ENCODE measurements at regions not wholly inside any gene's neighbourhood (a gene's known extent, or its start where the extent isn't known, plus 50 kb on each side); places are given as distances from the start of the nearest gene placed in this dataset.
"Not testable (repeated sequence)": the region's sequence is repeated elsewhere in the genome, so short reads cannot be mapped to it uniquely, and the experiment has no call there.

DNA sequence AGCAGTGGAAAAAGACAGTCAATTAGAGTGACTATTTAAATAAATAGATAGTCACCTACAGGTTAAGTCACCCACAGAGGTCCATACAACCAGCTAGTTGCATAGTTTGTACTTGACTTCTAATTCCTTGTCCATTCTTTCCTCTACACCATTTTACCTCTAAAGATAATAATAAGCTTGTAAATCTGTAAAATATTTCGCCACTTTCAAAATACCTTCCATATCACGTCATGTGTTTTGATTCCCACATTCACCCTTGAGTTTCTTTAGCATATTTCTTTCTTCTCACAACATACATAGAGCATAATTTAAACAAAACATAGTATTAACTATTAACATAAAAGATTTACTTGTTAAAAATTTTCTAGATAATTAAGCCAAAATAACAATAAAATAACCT lies 689.6 kb downstream of the MECOM start:
- in situ Hi-C loops (cut with HindIII; ENCODE audit: low pct_unique_long_range_greater_than_20kb, low sequenced_read_pairs): no loop called here
- no peak for TF ChIP-seq JUND (IDR thresholded peaks at IDR 0.05; ENCODE audit: low read depth)
- no peak for DNase-seq (ENCODE audit: low read depth in 1 of 2, low spot score in 1 of 2)

DNA sequence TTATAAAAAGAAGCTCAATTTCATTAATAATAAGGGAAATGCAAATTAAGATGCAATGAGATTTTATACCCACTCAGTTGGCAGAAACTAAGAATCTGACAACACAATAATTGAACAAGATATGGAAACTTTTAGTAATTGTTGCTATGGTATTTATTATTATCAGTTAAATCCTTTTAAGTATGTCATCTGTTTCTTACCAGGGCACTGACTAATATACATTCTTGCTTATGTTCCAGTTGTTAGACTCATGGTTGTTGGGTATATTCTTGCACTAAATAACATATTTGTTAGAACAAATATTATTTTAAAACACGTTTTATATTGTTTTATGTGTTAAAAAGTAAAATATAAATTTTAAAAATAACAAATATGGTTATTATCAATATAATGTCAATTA lies 690.3 kb downstream of the MECOM start:
- no peak for TF ChIP-seq JUND (IDR thresholded peaks at IDR 0.05; ENCODE audit: low read depth)
- in situ Hi-C loops (cut with HindIII; ENCODE audit: low pct_unique_long_range_greater_than_20kb, low sequenced_read_pairs): no loop called here
- no peak for DNase-seq (ENCODE audit: low read depth in 1 of 2, low spot score in 1 of 2)

DNA sequence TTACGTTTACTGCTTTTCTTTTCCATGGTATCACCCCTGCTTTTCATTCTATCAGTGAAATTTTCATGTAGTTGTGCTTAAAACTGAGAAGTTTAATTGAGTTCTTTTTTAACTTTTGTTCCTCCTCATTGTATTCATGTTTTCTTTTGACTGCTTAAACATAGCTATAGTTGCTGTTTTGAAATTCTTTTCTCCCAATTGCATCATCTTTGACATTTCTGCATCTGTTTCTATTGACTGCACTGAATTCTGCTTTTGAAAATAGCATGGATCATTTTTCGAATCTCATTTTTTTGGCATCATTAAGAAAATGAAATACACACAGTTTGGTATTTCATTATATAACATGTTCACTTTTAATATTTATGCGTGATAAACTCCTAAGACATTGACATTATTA lies 694.9 kb downstream of the MECOM start:
- TF ChIP-seq JUND (IDR thresholded peaks at IDR 0.05; ENCODE audit: low read depth): no peak
- DNase-seq (ENCODE audit: low read depth in 1 of 2, low spot score in 1 of 2): no peak
- in situ Hi-C loops (cut with HindIII; ENCODE audit: low pct_unique_long_range_greater_than_20kb, low sequenced_read_pairs): no loop called here

DNA sequence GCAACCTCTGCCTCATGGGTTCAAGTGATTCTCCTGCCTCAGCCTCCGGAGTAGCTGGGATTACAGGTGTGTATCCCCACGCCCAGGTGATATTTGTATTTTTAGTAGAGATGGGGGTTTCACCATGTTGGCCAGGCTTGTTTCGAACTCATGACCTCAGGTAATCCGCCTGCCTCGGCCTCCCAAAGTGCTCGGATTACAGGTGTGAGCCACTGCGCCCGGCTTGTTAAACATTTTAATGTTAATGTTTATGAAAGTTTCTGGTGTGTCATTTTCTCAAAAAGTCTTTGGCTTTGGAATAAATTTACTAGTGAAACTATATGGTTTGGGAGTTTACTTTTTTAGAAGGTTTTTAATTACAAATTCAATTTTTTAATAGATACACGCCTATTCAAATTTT lies 698.8 kb downstream of the MECOM start:
- TF ChIP-seq JUND (IDR thresholded peaks at IDR 0.05; ENCODE audit: low read depth): no peak
- in situ Hi-C loops (cut with HindIII; ENCODE audit: low pct_unique_long_range_greater_than_20kb, low sequenced_read_pairs): no loop called here

DNA sequence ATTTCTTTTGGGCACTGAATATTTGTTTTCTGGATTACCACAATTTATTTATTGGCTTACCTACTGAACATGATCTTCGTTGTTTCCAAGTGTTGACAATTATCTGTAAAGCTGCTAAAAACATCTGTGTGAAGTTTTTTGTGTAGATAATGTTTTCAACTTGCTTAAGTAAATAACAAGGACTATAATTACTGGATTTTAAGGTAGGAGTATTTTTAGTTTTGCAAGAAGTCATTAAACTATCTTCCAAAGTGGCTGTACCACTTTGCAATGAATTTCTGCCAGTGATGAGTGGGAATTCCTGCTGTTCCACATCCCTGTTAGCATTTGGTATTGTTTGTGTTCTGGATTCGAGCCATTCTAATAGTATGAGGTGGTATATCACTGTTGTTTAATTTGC lies 702.2 kb downstream of the MECOM start:
- in situ Hi-C loops (cut with HindIII; ENCODE audit: low pct_unique_long_range_greater_than_20kb, low sequenced_read_pairs): no loop called here
- peak in 1 of 2 experiments; percentile 18 for DNase-seq (ENCODE audit: low read depth in 1 of 2, low spot score in 1 of 2)
- no peak for TF ChIP-seq JUND (IDR thresholded peaks at IDR 0.05; ENCODE audit: low read depth)

More for the DNA sequence above, 698.8 kb downstream of the MECOM start:
- no peak for DNase-seq (ENCODE audit: low read depth in 1 of 2, low spot score in 1 of 2)

DNA sequence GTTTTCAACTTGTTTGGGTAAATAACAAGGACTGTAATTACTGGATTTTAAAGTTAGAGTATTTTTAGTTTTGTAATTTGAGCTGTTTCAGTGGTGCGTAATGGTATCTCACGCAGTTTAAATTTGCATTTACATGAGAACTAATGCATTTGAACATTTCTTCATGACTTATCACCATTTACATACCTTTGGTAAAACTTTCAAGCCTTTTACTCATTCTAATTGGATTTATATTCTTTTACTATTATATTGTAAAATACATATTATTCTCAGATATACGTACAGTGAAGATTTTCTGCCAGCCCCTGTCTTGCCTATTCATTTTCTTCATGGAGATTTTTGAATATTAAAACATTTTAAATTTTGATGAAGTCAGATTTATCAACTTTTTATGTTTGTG lies 703.8 kb downstream of the MECOM start:
- in situ Hi-C loops (cut with HindIII; ENCODE audit: low pct_unique_long_range_greater_than_20kb, low sequenced_read_pairs): no loop called here
- TF ChIP-seq JUND (IDR thresholded peaks at IDR 0.05; ENCODE audit: low read depth): no peak
- no peak for DNase-seq (ENCODE audit: low read depth in 1 of 2, low spot score in 1 of 2)

DNA sequence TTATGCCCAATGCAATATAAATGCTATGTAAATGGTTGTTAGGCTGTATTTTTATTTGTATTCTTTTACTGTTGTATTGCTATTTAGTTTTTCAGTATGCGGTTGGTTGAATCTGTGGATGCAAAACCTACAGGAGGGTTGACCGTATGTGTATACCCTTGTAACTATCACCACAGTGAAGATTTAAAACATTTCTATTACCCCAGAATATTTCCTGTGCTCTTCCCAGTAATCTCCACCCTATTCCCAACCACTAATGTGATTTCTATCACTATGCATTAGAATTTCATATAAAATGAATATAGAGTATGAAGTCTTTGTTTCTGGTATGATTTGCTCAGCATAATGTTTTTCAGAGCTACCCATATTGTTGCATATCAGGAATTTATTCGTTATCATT lies 705.0 kb downstream of the MECOM start:
- DNase-seq (ENCODE audit: low read depth in 1 of 2, low spot score in 1 of 2): no peak
- in situ Hi-C loops (cut with HindIII; ENCODE audit: low pct_unique_long_range_greater_than_20kb, low sequenced_read_pairs): no loop called here
- TF ChIP-seq JUND (IDR thresholded peaks at IDR 0.05; ENCODE audit: low read depth): no peak

DNA sequence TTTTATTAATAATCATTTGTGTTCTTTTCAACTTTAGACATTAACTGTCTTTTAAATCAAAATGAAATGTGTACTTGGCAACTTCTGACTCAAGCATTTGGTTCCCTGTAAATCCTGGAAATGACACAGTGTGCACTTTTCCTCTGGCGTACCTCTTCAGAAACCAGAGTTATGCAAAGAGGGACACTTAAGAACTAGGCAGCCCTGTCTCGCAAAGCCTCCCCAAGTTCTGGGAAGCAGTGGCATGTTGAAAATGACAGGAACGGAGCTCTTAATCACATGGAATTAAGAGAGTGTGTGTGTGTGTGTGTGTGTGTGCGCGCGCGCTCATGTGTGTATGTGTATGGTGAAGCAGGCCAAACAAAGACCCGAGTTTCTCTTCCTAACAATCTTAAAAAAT lies 707.4 kb downstream of the MECOM start:
- TF ChIP-seq JUND (IDR thresholded peaks at IDR 0.05; ENCODE audit: low read depth): no peak
- in situ Hi-C loops (cut with HindIII; ENCODE audit: low pct_unique_long_range_greater_than_20kb, low sequenced_read_pairs): no loop called here

DNA sequence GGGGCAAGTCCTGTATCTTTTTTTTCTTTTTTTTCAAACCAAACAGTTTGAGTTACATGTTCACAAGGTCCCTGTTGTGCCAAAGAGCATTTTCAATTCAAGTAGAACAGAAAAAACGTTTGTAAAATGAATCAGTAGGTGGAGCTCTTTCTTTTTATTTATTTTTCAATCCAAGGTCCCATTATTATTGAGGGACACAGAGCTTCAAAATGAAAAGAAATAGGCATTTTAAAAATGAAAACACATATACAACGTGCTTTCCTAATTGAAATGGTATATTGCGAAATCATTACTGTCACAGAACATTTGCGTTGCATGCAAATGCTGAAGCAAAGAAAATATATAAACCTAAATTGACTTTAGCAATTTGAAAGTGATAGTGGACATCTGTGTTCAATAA lies 711.0 kb downstream of the MECOM start:
- peak in 1 of 2 experiments; percentile 49 for DNase-seq (ENCODE audit: low read depth in 1 of 2, low spot score in 1 of 2)
- no peak for TF ChIP-seq JUND (IDR thresholded peaks at IDR 0.05; ENCODE audit: low read depth)
- in situ Hi-C loops (cut with HindIII; ENCODE audit: low pct_unique_long_range_greater_than_20kb, low sequenced_read_pairs): no loop called here

More for the DNA sequence above, 707.4 kb downstream of the MECOM start:
- DNase-seq (ENCODE audit: low read depth in 1 of 2, low spot score in 1 of 2): no peak

DNA sequence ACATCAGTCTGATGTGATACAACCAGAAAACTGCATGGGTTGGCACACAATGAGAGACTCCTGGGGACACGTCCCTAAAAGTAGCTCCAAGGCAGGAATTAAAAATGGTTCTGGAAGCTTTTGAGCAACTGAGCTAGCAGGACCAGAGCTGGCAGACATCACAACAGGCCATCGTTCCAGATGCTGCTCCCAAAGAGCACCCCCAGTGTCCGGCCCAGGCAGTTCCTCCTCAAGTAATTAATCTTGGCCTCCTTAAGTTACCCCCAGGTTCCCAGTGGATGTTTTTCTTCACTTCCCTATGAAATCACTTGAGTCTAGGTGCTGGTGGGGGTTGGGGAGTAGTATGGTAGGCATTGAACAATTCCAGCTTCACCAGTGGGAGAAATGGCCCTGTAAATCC lies 711.6 kb downstream of the MECOM start:
- TF ChIP-seq JUND (IDR thresholded peaks at IDR 0.05; ENCODE audit: low read depth): no peak
- in situ Hi-C loops (cut with HindIII; ENCODE audit: low pct_unique_long_range_greater_than_20kb, low sequenced_read_pairs): no loop called here
- DNase-seq (ENCODE audit: low read depth in 1 of 2, low spot score in 1 of 2): peak in 1 of 2 experiments; percentile 11

DNA sequence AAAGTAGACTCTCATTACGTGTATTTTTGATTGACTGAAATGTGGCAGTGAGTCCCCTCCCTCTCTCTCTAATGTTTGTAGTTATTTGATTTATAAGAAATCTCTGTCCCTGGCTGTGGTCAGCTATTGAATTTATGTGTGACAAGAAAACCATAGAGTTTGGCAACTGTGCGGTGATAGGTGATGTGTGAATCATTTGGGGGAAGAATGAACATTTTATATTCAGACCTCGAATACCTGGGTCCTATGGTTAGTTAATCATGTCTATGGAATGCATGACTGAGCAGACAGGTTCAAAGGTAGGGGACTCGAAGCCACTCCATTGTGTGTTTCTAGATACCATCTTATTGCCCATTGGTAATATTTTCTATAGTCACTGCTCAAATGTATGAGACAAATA lies 712.1 kb downstream of the MECOM start:
- no peak for DNase-seq (ENCODE audit: low read depth in 1 of 2, low spot score in 1 of 2)
- in situ Hi-C loops (cut with HindIII; ENCODE audit: low pct_unique_long_range_greater_than_20kb, low sequenced_read_pairs): no loop called here
- no peak for TF ChIP-seq JUND (IDR thresholded peaks at IDR 0.05; ENCODE audit: low read depth)

DNA sequence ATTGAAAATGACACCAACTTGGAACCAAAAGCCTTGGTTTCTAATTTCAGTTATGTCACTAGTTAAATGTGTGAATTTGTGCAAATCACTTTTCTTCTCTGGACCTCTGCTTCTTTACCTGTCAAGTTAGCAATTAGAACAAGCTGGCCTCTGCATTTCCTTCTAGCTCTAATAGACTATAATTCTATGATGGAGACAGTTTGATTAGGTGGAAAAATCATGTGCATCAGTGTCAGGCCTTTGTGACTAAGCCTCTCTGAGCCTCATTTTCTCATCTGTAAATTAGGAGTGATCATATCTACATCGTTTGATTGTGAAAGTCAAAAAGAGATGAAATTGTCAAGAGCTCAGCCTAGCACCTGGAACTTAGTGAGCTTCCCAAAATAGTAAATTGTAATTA lies 712.9 kb downstream of the MECOM start:
- no peak for DNase-seq (ENCODE audit: low read depth in 1 of 2, low spot score in 1 of 2)
- in situ Hi-C loops (cut with HindIII; ENCODE audit: low pct_unique_long_range_greater_than_20kb, low sequenced_read_pairs): no loop called here
- no peak for TF ChIP-seq JUND (IDR thresholded peaks at IDR 0.05; ENCODE audit: low read depth)

DNA sequence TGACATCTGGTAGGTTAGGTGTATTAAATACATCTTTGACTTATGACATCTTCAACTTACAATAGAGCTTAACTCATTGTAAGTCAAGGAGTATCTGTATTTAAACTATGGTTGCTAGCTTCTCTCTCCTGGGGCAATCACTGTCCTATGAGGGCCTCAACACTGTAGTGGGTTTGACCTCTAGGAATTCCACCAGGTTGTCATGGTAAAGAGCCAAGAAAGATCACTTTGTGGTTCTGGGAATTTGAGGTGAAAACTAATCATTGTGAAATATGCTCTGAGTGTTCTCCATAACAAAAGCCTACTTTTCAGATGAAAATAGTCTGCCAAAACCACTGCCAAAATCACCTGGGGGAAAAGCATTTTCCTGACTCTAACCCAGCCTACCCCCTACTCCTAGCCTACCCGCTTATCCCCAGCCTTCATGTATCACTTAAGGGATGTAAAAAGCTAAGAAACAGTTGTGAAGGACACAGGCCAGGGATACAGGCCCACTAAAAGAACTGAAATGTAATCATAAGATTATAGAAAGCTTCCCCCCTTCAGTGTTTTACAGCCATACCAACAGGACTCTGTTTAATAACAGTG lies 723.8 kb downstream of the MECOM start:
- in situ Hi-C loops (cut with HindIII; ENCODE audit: low pct_unique_long_range_greater_than_20kb, low sequenced_read_pairs): no loop called here
- no peak for TF ChIP-seq JUND (IDR thresholded peaks at IDR 0.05; ENCODE audit: low read depth)
- DNase-seq (ENCODE audit: low read depth in 1 of 2, low spot score in 1 of 2): no peak

DNA sequence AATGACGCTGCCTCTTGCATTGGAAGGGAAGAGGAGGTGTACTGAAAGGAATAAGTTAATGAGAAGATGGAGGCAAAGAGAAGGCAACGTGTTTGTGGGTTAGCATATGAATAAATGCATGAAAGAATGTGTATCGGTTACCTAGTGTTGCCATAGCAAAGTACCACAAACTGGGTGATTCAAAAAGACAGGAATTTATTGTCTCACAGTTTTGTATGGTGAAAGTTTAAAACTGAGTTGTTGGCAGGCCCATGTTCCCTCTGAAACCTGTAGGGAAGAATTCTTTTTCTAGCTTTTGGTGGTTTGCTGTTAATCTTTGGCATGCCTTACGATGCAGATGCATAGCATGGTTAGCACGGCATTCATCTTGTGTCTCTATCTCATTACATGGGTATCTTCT lies 729.9 kb downstream of the MECOM start:
- TF ChIP-seq JUND (IDR thresholded peaks at IDR 0.05; ENCODE audit: low read depth): no peak
- in situ Hi-C loops (cut with HindIII; ENCODE audit: low pct_unique_long_range_greater_than_20kb, low sequenced_read_pairs): no loop called here
- no peak for DNase-seq (ENCODE audit: low read depth in 1 of 2, low spot score in 1 of 2)

DNA sequence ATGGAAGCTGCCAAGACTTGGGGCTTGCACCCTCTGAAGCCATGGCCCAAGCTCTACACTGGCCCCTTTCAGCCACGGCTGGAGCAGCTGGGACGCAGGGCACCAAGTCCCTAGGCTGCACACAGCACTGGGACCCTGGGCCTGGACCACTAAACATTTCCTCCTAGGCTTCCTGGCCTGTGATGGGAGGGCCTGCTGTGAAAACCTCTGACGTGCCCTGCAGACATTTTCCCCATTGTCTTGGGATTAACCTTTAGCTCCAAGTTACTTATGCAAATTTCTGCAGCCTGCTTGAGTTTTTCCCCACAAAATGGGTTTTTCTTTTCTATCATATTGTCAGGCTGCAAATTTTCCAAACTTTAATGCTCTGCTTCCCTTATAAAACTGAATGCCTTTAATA lies 733.5 kb downstream of the MECOM start:
- DNase-seq (ENCODE audit: low read depth in 1 of 2, low spot score in 1 of 2); in situ Hi-C loops (cut with HindIII; ENCODE audit: low pct_unique_long_range_greater_than_20kb, low sequenced_read_pairs): not testable (repeated sequence)

Data from T47D (cell line).